Fibroblast of the conjunctiva (primary cell): ENCODE measurements at regions not wholly inside any gene's neighbourhood (a gene's known extent, or its start where the extent isn't known, plus 50 kb on each side); places are given as distances from the start of the nearest gene placed in this dataset.

Experiments
- DNase-seq: peaks from one replicate; pipeline ENCODE4 v3.0.0-alpha.2; 2010; ENCODE audit warnings: low read depth

DNA sequence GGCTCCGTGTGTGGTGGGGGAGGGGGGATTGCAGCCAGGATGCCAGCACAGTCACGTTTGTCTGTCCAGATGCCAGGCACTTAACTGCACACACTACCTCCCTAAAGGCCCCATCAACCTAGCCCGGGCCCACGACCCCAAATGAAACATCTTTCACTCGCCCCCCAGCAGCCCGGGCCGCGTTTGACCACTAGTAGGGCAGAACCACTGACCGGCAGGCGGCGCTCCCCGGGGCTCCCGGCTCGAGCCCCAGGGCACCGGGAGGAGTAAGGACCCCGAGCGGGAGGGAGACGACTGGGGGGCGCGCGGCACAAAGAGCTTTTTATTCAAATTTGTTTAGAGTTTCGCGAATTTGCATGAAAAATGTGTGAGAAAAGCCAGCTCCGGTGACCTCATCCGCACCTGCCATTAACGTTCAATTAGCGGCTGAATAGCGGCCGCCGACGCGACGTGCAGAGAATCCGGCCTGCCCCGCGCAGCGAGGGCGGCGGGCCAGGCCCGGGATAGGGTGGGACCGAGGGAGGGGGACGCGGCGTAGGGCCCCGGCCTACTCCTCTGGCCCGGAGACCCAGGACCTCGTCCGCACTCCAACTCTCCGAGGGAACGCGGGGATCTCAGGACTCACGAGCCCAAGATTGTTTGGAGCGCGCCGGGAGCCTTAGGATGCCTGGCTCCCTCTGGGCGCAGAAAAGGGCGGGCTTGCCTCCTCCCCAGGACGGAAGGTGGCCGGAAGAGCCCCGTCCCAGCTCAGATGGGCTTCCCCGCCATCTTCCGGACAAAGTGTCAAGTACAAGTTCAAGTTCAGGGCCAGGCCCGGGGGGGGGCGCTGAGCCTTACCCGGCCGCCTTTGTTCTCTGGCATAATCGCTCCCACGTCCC lies 64.9 kb upstream of the POLG start:
- DNase-seq: no peak

DNA sequence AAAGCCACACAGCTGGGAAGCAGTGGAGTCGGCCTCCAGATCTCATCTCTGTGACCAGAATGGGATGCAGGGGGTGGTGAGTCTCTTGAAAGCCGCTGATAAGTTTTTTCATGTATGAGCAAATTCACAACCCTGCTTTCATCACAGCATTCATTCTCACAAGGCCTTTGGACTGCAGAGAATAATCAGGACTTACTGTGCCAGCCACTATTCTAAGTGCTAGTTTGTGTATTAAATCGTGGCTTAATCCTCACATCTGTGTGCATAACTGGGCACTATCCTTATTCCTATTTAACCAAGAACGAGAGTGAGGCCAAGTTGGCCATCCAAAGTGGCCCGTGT lies 64.2 kb upstream of the POLG start:
- no peak for DNase-seq

DNA sequence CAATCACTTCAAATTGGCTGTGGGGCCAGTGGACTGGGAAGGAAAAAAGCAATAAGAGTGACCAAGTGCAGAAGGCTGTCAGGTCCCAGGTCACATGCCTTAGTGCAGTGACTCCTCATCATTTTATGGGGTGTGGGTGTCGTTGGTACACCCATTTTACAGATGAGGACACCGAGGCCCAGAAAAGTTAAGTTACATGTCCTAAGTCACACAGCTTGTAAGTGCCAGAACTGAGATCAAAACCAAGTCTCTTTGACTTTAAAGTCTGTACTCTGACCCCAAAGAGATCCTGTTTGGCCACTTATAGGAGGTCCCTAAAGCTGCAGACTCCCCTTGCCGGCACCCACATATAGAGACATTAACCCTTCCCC lies 63.0 kb upstream of the POLG start:
- no peak for DNase-seq

DNA sequence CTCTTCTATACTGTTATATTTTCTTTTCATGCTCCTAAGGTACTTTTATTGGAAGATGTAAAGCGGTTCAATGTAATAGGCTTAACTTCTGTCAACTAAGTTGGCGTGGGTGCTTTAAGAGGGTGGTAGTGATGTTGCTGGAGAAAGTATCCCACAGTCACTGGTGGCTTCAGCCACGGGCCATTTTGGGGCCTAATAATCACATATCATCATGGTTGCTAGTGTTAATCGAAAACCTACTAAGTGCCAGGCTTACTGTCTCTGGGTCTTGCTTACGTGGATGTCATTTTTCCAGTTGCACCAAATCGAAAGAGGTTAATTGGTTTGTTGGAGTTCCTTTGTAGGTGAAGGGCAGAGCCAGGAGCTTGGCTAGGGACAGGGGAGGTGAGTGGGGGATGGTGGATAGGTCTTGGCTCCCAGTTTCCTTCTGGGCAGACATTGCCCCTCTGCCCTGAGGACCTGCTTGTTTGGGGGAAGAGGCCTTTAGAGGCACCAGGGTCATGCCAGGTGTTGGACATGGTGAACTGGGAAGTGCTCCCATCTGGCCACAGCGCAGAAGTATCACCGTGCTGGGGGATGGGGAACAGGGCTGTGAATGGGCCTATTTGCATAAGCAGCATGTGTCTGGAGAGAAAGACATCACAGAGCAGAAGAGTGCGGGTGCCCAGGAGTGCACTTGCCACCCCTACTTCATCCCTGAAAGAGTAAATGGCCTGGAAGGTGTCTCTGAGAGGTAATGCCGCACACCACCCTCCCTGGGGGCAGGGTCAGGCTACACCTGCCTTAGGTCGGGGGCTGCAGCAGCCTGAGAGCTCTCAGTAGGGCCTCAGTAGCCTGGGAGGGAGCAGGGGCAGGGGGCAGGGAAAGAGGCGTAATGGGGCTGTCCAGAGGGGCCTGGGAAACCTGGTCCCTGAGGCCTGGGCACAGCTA lies 62.4 kb upstream of the POLG start:
- DNase-seq: no peak

DNA sequence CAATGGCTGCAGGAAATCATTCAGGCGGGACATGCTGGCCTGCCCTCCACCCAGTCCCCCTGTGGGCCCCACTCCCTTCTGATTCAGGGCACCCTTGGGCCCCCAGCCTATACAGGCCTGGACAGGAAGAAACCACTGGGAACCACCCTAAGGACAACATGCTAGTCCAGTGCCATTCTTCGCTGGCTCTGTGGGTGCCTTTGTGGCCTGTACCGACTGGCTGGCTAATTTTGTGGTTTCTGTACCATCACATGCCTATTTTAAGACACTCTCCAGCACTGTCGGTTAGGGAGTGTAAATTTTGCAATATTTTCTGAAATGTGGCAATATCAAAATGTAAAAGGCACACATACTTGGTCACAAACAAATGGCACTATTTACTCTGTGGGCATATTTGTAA lies 61.4 kb upstream of the POLG start:
- DNase-seq: no peak

DNA sequence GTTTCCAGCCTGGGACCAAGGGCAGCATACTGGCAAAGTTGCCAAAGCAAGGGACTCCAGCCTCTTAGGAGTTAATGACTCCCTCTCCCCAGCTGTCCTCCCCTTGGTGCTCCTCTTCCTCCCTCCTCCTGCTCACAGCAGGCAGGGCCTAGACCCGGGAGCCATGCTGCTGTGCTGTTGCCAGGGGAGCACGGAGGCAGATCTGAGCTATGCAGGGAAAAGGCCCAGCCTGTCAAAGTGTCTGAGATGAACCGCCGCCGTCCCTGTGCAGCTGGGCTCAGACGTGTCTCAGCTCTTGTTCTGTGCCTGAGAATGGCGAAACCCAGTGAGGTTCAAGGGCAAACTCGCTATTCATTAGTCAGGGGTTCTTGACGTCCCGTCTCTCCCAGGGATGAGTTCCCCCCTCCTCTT lies 60.8 kb upstream of the POLG start:
- no peak for DNase-seq

DNA sequence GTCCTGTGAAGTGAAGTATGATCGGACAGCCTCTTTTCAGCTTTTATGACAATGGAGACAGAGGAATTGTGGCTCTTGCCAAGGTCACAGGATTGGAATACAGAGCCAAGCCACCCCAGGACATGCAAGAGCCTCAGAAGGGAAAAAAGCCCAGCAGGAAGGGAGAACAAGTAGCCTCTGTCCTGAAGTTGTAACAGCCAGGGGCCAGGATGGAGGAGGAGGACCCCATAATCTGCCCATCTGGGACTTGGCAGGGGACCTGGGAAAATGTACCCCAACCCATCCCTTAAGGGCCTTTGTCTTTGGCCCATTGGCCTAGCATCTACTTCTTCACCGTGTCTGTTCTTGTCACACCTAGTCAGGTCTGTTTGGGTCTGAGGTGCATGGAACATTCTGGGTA lies 60.4 kb upstream of the POLG start:
- DNase-seq: no peak

DNA sequence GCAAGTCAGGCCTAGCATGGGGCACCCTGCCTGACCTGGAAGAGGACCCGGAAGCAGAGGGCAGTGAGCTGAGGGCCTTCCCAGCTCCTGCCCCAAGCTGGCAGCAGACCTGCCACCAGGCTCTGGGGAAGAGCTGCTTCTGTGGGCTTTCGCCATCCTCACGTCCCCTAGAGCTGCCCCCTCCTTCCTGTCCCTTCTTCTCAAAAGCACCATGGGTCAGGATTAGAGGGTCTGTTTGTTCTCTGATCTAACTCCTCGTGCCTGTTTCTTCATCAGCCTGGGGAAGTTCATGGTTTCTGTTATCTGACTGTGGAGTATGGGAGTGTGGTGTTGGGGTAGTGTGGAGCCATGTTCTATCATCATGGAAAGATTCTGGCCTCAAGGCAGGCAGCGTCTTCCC lies 58.4 kb upstream of the POLG start:
- DNase-seq: no peak

DNA sequence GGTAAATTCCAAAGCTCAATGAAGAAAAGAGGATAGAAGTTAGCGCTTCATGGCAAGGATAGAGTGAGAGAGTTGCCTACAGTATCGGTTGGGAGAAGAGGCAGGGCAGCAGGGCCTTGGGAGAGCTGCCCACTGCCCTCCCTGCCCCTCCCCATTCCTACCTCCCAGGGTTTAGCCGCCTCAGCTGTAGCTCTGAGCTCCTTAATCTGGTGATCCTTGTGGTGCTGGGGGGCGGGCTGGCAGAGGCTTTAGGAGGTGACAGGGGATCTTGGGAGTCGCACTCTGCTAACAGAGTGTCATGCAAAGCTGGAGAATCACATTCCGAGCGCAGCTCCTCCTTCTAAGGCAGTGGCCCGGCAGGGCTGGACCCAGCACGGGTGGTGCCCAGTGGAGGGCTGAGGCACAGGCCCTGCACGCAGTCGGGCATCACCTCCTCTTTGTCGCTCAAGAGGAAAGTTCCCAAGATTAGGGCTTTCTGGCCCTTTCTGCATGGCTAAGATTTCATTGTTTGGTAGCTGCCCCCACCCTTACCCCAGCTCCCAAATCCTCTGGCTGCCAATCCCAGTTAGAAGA lies 57.1 kb upstream of the POLG start:
- no peak for DNase-seq

DNA sequence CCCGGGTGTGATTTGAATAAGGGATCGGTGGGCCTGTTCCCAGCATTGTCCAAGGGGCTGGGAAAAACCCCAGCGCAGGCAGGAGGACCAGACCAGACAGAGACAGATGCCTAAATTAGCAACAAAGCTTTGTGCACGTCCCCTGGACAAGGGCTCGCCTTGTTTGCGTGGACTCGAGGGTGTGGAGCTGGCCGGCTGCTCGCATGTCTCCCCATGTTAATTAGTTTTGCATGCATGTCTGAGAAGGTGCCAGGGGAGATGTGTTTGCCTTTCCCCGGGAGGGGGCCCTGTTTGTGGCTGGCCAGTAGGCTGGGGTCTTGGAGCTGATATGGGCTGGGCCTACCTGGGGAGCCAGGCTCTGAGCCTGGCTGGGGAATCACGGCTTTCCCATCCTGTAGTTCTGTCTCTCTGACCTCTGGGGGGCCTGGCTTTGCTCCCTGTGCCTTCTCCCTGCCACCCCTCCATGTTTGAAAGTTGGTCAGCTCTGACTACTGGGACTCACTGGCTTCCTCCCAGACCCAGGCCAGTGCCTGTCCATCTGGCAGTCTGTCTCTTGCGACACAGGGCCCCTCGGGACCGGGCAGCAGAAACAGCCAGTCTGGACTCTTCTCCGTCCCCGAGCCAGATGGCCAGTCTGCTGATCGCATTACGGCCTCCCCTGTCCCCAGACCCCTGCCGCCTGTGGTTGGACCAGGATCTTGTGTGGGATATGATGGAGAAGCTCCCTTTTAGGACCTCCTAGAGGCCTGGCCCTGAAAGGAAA lies 55.4 kb upstream of the POLG start:
- DNase-seq: no peak

DNA sequence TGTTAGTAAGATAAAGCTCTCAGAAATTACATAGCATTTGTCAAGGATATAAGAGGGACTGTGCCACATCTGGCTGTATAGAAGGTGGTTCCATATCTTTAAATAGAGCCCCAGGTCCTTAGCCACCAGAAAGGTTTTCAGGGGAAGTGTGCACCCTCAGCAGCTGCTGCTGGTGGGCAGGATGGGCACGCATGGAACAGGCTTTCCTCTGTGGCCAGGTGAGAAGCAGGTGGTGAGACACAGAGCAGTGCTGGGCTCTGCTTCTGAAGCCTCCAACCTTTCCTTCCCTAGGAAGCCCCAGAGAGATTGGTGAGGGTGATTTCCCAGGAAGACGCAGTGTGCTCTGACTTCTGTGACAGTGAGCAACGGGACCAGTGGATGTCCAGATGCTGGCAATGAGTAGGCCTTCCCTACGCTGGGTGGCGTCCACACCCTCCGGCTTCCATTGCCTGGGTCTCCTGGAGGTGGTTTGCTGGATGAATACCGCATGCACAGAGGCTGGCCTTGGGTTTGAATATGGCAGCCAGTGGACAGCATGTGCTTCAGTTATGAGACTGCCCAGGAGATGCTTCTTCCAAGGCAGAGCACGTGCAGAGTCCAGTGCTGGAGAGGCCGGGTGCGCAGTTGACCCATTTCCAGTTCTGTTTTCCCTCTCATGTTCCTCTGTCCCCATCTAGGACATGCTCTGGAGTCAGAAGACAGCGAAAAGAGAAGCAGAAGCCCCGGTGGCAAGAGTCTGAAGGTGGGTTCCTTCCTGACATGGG lies 52.7 kb upstream of the POLG start:
- no peak for DNase-seq

DNA sequence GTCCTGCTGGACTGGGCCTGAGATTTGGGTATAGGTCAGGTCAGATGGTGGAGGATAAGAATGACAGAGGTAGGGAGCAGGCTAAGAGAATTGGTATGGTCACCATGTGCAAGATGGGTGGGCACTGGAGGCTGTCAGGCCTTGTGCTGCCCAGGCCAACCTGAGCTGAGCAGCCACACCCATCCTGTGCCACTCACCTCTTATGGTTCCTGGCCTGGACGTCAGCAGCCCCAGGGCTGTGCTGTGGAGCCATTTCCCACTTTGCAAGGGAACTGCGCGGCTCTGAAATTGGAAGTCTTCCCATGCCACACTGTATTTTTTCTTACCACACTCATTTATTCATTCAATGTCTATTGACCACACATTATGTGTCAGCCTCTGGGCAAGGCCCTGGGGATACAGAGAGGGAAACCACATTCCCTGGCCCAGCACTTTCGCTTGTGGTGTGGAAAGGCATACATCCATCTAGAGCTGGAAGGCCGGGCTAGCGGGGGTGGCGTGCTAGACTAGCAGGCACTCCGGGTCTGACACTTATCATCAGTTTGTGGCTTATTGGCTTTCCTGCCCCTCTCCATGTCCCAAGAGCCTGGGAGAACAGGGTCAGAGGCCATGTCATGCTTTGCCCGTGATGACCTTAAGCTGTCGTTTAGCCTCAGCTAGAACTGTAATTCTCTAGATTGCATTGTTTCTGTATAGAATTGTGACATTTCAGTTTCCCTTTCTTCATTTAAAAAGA lies 51.1 kb upstream of the POLG start:
- no peak for DNase-seq
